Skeletal muscle tissue (tissue), 3 donors: ENCODE measurements at regions not wholly inside any gene's neighbourhood (a gene's known extent, or its start where the extent isn't known, plus 50 kb on each side); places are given as distances from the start of the nearest gene placed in this dataset.

Source experiments
- H3K27ac ChIP-seq: one replicate; pipeline ENCODE4 v1.7.0; 2013; ENCODE audit warnings: mild to moderate bottlenecking, low read depth, low read length, inconsistent platforms
- H3K27me3 ChIP-seq, 3 donors: one replicate each; pipeline ENCODE4 v1.7.0; 2013; ENCODE audit warnings: low read length in 3 of 3; ENCODE audit not compliant: control insufficient read depth in 3 of 3, insufficient read depth in 3 of 3
- H3K36me3 ChIP-seq, 3 donors: one replicate each; pipeline ENCODE4 v1.7.0; 2013; ENCODE audit warnings: low read length in 3 of 3; ENCODE audit not compliant: control insufficient read depth in 3 of 3, insufficient read depth in 3 of 3
- H3K4me1 ChIP-seq, 3 donors: one replicate each; pipeline ENCODE4 v1.7.0; 2013; ENCODE audit warnings: low read length in 3 of 3, mild to moderate bottlenecking in 3 of 3; ENCODE audit not compliant: control insufficient read depth in 3 of 3, insufficient read depth in 3 of 3
- H3K4me3 ChIP-seq, 3 donors: one replicate each; pipeline ENCODE4 v1.7.0; 2013; ENCODE audit warnings: low read length in 3 of 3
- H3K9ac ChIP-seq, 3 donors: one replicate each; pipeline ENCODE4 v1.7.0; 2013; ENCODE audit warnings: low read length in 3 of 3, mild to moderate bottlenecking in 3 of 3, moderate library complexity in 2 of 3, low read depth in 1 of 3
- H3K9me3 ChIP-seq, 3 donors: one replicate each; pipeline ENCODE4 v1.7.0; 2013; ENCODE audit warnings: low read length in 3 of 3; ENCODE audit not compliant: control insufficient read depth in 3 of 3
- donor health status: Osteomylitis.

- Histone ChIP-seq H3K36me3 (no peaks in the 10 kb centered on the region), H3K4me1 (no peaks in the 10 kb centered on the region), H3K9ac (no peak overlapping the region), H3K4me3 (no peak overlapping the region), H3K27ac (no peak overlapping the region), H3K27me3 (peaks cover 33 to 64% (median 63%) of the 10 kb centered on the region in 3 donors), H3K9me3 (no peaks in the 10 kb centered on the region)
Observed at GRCh38 chr2:242034996-242035814, 165.7 kb downstream of the RTP5 start.

GRCh38 chr2:242035858-242036652, 166.5 kb downstream of the RTP5 start:
- Histone ChIP-seq H3K4me3 (no peak overlapping the region), H3K9me3 (no peaks in the 10 kb centered on the region), H3K27me3 (peaks cover 40 to 67% (median 66%) of the 10 kb centered on the region in 3 donors), H3K27ac (no peak overlapping the region), H3K36me3 (no peaks in the 10 kb centered on the region), H3K4me1 (no peaks in the 10 kb centered on the region), H3K9ac (no peak overlapping the region)

DNA sequence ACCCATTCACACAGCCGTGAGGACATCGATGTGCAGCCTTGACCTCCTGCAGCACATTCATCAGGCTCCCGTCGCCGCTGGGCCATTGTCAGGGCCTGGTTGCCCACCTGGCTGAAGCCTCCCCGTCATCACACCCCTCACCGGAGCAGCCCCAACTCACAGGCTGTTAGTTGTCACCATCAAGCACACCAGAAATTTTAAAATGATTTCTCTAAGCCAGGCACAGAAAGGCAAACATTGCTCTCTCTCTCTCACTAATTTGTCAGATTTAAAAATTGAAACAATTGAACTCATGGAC, 167.1 kb downstream of the RTP5 start:
- Histone ChIP-seq H3K36me3 (no peaks in the 10 kb centered on the region), H3K27me3 (peaks cover 40 to 67% (median 66%) of the 10 kb centered on the region in 3 donors), H3K9ac (no peak overlapping the region), H3K4me3 (no peak overlapping the region), H3K4me1 (no peaks in the 10 kb centered on the region), H3K9me3 (no peaks in the 10 kb centered on the region), H3K27ac (no peak overlapping the region)

GRCh38 chr2:242038166-242038927, 168.8 kb downstream of the RTP5 start:
- Histone ChIP-seq H3K4me3 (no peak overlapping the region), H3K27ac (no peak overlapping the region), H3K9me3 (no peaks in the 10 kb centered on the region), H3K4me1 (no peaks in the 10 kb centered on the region), H3K27me3 (peaks cover 43 to 73% (median 69%) of the 10 kb centered on the region in 3 donors), H3K36me3 (no peaks in the 10 kb centered on the region), H3K9ac (no peak overlapping the region)

DNA sequence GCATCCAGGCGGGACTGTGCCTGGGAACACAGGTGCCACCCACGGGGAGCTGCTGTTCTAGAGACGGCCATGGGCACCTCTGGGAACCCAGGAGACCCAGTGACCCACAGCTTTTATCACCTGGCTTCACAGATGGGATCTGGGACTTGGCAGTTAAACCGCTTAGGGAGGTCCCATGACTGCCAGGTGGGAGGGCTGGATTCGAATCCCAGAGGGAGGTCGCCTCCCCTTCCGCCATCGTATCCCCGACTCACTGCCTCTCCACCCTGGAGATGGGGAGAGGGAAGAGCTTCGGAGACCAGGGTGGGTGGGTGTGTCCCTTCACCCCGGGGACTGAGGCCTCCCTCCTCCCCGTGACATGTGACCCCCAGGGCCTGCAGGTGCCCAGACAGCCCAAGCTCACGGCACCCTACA, 169.4 kb downstream of the RTP5 start:
- H3K27me3 ChIP-seq: peaks cover 47 to 76% (median 69%) of the 10 kb centered on the region in 3 donors
- no peaks in the 10 kb centered on the region for H3K4me1 ChIP-seq
- no peak overlapping the region for H3K9ac ChIP-seq
- H3K36me3 ChIP-seq: no peaks in the 10 kb centered on the region
- no peak overlapping the region for H3K27ac ChIP-seq
- no peaks in the 10 kb centered on the region for H3K9me3 ChIP-seq
- H3K4me3 ChIP-seq: no peak overlapping the region

DNA sequence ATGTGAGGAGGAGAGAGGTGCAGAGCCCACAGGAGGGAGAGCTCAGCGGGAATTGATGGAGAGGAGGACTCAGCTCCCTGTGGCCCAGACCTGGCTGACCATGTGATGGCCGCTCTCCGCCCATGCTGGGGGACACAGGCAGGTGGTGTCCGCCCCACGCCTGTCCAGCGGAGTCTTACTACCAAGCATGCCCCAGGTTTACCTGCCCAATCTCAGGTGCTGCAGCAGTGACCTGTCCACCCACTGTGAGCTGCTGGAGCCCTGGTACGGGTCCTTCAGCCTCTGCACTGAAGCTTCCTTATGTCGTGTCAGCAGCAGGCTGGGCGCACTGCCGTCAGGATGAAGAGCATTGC, 170.8 kb downstream of the RTP5 start:
- no peaks in the 10 kb centered on the region for H3K4me1 ChIP-seq
- peaks cover 60 to 83% (median 78%) of the 10 kb centered on the region in 3 donors for H3K27me3 ChIP-seq
- no peak overlapping the region for H3K9ac ChIP-seq
- H3K9me3 ChIP-seq: no peaks in the 10 kb centered on the region
- H3K27ac ChIP-seq: no peak overlapping the region
- H3K36me3 ChIP-seq: no peaks in the 10 kb centered on the region
- no peak overlapping the region for H3K4me3 ChIP-seq

- H3K27me3 ChIP-seq: peaks cover 62 to 80% (median 79%) of the 10 kb centered on the region in 3 donors
Observed at GRCh38 chr2:242040681-242041080, 171.2 kb downstream of the RTP5 start.

DNA sequence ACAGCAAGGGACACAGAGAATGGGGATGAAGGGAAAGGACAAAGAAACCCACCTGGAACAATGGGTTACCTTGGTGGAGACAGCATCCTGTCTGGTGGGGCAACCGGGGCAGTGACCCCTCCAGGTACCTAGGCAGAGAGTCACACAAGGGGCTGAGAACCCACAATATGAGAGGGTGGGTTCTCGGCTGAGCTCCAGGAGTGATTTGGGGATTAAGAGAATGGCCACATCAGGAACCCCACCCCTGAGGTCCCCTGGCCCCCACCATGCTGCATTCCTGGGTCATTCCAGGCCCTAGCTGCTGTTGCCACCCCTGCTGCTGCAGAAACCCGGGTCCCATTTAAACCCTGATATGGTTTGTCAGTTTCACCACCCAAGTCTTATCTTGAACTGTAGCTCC, 172.3 kb downstream of the RTP5 start:
- H3K4me1 ChIP-seq: no peaks in the 10 kb centered on the region
- no peak overlapping the region for H3K27ac ChIP-seq
- peaks cover 58 to 78% (median 69%) of the 10 kb centered on the region in 3 donors for H3K27me3 ChIP-seq
- H3K9me3 ChIP-seq: no peaks in the 10 kb centered on the region
- no peak overlapping the region for H3K9ac ChIP-seq
- H3K36me3 ChIP-seq: no peaks in the 10 kb centered on the region
- no peak overlapping the region for H3K4me3 ChIP-seq

More at GRCh38 chr2:242040681-242041080, 171.2 kb downstream of the RTP5 start:
- Histone ChIP-seq H3K9me3 (no peaks in the 10 kb centered on the region), H3K9ac (no peak overlapping the region), H3K4me1 (no peaks in the 10 kb centered on the region), H3K36me3 (no peaks in the 10 kb centered on the region), H3K4me3 (no peak overlapping the region), H3K27ac (no peak overlapping the region)

DNA sequence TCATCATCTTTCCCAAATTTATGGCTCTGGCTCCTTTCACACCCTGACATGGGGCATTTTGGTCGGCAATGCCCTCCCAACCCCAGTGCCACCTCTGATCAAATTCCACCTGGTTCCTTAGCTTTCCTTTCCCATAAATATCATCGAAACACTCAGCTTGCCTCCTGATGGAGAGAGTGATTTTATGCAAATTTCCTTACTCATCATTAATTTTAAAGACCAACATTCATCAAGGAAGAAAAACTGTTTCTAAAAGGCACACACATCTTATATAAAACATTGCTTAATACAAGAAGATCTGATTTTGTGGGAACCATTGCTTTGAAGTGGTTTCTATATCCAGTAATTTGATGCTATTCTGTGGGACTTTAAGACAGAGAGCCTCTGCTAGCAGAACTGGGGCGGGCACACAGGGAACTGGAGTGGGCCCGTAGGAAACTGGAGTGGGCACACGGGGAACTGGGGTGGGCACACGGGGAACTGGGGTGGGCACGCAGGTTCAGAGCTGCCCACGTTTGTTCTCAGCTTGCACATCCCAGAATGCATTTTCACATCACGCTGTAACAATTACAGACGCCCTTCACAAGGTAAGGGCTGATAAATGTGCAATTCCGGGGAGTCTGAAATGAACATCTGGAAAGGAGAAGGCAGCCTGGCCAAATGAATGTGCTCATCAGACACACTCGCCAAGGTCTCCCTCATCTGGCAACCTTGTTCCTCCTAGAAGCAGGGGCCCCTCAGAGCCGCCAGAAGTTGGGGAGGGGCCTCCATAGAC, 174.2 kb downstream of the RTP5 start:
- Histone ChIP-seq H3K4me1 (no peaks in the 10 kb centered on the region), H3K4me3 (no peak overlapping the region), H3K9me3 (no peaks in the 10 kb centered on the region), H3K9ac (no peak overlapping the region), H3K27ac (no peak overlapping the region), H3K36me3 (no peaks in the 10 kb centered on the region), H3K27me3 (peaks cover 60 to 73% (median 63%) of the 10 kb centered on the region in 3 donors)
